HG02759 (cell line): ENCODE measurements at regions not wholly inside any gene's neighbourhood (a gene's known extent, or its start where the extent isn't known, plus 50 kb on each side); places are given as distances from the start of the nearest gene placed in this dataset.
"Not testable (repeated sequence)": the region's sequence is repeated elsewhere in the genome, so short reads cannot be mapped to it uniquely, and the experiment has no call there.

Source experiments
- ATAC-seq: cut with Tn5 transposase; IDR thresholded peaks from one replicate; pipeline ENCODE4 v1.9.1; 2021; ENCODE audit warnings: mild to moderate bottlenecking, moderate library complexity; ENCODE audit not compliant: unreplicated experiment

GRCh38 chr14:25350021-25350420 lies 300.1 kb upstream of the STXBP6 start:
- ATAC-seq, result no peak

DNA sequence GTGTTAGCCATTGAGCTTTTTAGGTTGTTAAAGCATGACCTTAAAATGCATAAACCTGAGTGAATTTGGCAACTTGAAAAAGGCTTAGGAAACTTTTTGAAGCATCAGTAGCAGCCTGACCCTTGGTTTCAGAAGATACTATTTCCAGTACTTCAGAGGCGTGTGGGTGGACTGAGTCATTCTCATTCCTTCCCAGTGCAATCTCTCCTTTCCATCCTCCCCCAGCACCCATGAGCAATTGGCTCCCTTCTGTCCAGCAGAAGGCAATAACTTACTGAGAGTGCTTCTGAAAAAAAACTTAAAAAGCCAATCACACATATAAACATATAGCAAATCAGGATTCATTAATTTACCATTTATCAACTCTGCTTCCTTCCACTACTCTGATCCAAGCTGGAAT lies 299.3 kb upstream of the STXBP6 start:
- ATAC-seq, result no peak

GRCh38 chr14:25340882-25341281 lies 290.9 kb upstream of the STXBP6 start:
- ATAC-seq, result no peak

DNA sequence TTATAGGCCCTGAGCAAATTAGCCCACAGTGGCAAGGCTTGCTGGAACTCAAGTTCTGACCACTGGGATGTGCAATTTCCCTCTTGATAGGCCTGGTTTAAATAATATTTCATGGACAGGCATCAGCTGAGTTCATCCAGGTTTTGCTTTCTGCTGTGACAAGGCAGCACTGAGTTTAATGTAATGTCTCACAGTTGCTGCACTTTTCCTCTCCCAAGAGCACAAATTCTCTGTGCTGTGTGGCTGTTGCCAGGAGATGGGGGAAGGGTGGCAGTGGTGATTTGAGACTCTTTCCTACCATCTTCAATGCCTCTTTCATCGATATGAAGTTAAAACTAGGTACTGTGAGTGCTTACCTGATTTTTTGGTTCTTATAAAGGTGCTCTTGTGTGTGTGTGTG lies 272.8 kb upstream of the STXBP6 start:
- no peak for ATAC-seq

GRCh38 chr14:25316007-25316406 lies 266.1 kb upstream of the STXBP6 start:
- not testable (repeated sequence) for ATAC-seq

- no peak for ATAC-seq
Observed at GRCh38 chr14:25308244-25308643, 258.3 kb upstream of the STXBP6 start.

DNA sequence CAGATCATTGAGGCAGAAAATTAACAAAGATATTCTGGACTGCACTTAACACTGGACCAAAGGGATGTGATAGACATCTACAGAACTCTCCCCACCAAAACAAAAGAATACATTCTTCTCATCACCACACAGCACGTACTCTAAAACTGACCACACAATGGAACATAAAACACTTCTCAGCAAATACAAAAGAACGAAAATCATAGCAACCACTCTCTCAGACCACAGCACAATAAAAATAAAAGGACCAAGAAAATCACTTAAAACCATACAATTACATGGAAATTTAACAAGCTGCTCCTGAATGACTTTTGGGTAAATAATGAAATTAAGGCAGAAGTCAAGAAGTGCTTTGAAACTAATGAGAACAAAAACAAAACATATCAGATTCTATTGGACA lies 254.0 kb upstream of the STXBP6 start:
- no peak for ATAC-seq

DNA sequence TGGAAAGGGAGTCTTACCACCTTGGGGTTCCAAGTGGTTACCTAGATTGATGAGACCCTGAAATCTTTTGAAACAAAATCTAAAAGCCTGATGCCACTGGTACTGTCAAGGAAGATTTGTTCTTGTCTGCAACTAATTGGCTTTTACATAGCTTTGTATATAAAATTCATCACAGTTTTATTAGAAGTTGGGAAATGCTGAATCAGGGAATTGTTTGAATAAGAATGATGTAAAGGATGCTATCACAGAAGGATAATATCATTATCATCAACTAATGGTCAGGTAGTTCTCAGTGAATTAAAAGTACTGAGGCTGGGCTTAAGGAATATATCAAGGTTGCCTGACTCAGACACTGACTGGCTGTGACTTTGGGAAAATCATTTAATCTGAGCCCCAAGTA lies 248.3 kb upstream of the STXBP6 start:
- no peak for ATAC-seq

- ATAC-seq, result not testable (repeated sequence)
Observed at GRCh38 chr14:25290154-25290553, 240.2 kb upstream of the STXBP6 start.

DNA sequence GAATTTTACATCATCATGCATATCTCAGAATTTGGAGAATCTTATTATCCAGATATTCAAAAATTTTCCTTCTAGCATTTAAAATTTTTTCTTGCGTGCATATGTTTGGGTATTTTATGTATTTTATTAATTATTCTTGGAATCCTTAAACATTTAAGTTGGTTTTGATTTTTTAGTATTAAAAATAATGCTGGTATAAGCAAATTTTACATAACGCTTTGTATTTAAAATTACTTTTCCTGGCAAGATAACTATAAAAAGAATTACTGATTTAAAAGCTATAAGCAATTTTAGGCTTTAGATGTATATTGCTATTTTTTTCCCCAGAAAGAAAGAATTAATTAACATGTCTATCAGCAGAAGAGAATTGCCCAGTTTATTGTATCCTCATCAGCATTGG lies 224.6 kb upstream of the STXBP6 start:
- no peak for ATAC-seq

DNA sequence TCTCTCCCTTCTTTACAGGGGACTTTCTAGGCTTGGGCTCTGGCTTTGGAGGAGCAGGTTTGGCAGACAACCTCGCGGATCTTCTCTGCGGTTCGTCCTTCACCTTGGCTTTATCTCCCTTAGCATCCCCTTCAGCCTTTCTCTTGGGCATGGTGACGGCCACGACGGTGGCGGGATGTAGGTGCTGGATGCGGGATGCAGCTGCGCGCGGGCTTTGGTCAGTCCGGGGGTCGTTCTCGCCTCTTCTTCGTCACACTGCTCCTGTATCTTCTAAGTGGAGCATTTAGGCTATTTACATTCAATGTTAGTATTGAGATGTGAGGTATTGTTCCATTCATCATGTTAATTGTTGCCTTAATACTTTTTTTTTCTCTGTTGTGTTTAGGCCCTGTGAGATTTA lies 217.2 kb upstream of the STXBP6 start:
- ATAC-seq, result no peak

GRCh38 chr14:25259470-25259869 lies 209.5 kb upstream of the STXBP6 start:
- no peak for ATAC-seq

GRCh38 chr14:25252793-25253192 lies 202.8 kb upstream of the STXBP6 start:
- ATAC-seq, result no peak

DNA sequence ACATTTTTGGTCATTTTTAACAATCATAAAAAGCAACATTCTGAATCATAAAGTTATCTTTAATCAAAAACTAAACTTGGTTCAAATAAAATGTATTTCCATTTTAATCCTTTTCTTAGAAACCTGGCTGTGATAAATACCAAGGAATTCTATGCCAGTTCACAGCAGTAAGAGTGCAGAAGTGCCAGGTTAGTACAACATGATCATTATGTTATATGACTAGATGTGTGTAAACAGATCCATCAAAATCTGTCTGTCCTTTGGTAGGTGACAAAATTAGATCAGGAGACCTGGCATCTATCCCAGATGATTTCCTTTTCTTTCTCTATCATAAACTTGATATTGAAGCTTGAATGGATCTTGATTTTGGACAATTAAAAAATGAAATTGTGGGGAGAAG lies 200.6 kb upstream of the STXBP6 start:
- ATAC-seq, result no peak

- no peak for ATAC-seq
Observed at GRCh38 chr14:25247609-25248008, 197.7 kb upstream of the STXBP6 start.

DNA sequence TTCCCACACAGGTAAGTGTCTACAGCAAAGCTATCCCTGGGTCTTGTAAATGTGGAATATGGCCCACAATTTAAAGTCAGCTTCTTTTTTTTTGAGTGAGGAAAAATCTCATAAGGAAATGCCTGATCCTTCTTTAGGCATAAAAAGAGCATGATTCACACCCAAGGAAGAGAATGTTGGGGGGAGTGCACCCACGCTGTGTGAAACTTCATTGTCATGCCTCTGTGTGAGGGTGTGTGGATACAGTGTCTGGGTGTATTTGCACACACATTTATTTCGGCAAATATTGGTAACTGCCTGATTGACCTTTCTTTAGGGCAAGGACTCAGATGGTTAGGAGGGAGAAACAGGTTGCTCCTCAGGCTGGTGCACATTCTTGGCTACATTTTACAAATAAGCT lies 196.8 kb upstream of the STXBP6 start:
- no peak for ATAC-seq

DNA sequence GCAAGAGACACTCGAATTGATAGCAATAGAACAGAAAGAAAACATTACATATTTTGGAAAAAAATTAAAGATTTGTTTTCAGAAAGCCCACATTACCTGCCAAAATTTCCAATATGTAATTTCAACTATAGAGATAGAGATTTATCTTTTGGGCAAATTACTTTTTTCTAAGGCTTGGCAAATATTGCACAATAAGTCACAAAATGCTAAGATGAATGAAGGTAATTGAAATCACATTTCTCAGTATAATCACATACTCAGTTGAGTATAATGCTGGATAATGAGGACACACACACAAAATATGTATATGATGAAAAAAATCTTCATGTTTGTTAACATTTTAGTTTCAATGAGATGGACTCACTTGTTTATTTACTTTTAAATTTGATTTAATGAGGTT lies 189.2 kb upstream of the STXBP6 start:
- ATAC-seq, result no peak

- no peak for ATAC-seq
Observed at GRCh38 chr14:25237845-25238244, 187.9 kb upstream of the STXBP6 start.

GRCh38 chr14:25233613-25234012 lies 183.7 kb upstream of the STXBP6 start:
- ATAC-seq, result no peak

GRCh38 chr14:25231004-25231403 lies 181.1 kb upstream of the STXBP6 start:
- ATAC-seq, result no peak

- ATAC-seq, result no peak
Observed at GRCh38 chr14:25226214-25226613, 176.3 kb upstream of the STXBP6 start.

DNA sequence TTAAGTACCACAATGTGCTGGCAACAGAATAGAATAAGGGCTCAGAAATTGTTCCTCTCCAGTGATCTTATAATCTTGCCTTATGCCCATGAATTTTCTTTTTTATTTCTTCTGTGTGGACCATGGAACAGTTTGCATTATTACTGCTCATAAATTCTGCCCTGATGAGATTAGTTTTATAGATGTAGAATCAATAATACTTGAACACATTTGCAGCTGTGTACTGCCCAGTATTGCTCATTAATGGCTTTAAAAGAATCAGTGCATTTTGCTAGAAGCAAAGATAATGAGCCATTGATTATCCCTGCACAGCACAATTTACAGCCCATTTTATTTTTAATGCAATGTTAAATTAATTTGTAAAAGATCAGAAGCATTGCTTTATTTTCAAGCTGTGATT lies 172.3 kb upstream of the STXBP6 start:
- no peak for ATAC-seq

- ATAC-seq, result no peak
Observed at GRCh38 chr14:25220514-25220913, 170.6 kb upstream of the STXBP6 start.

GRCh38 chr14:25215607-25216006 lies 165.7 kb upstream of the STXBP6 start:
- no peak for ATAC-seq
